Lower leg skin (tissue), 4 donors: ENCODE measurements at regions not wholly inside any gene's neighbourhood (a gene's known extent, or its start where the extent isn't known, plus 50 kb on each side); places are given as distances from the start of the nearest gene placed in this dataset.

Experiments
- DNase-seq, 2 donors: peaks; one replicate each; pipeline ENCODE4 v3.0.0-alpha.2; 2019; ENCODE audit warnings: low spot score in 2 of 2
- H3K4me3 ChIP-seq: fragments of 200-600 bp; sonication (generic); 2 replicates; pipeline ENCODE4 v1.5.1; 2017; ENCODE audit warnings: mild to moderate bottlenecking, low read depth; ENCODE audit not compliant: poor library complexity, severe bottlenecking
- CTCF ChIP-seq, 3 donors: fragments of 450-650 bp; IDR thresholded peaks; one replicate each; pipeline ENCODE4 v1.5.1; 2016; ENCODE audit warnings: antibody characterized with exemption in 3 of 3, mild to moderate bottlenecking in 3 of 3, moderate library complexity in 2 of 3
- POLR2A ChIP-seq, 2 donors: fragments of 450-650 bp; IDR thresholded peaks; one replicate each; pipeline ENCODE4 v1.6.1; 2016 to 2017; ENCODE audit warnings: antibody characterized with exemption in 2 of 2, mild to moderate bottlenecking in 1 of 2, moderate library complexity in 1 of 2
- WGBS, 2 donors: methylation state at CpG; one replicate each; pipeline ENCODE4 v1.1.5; 2018; 5-methylcytosine and 5-hydroxymethylcytosine counted together
- intact Hi-C: fragments of 100-400 bp; cut with DNase I; formaldehyde crosslinking; loops from one replicate; pipeline ENCODE4 v1.15.0; 2023; ENCODE audit warnings: low total_unique reads

DNA sequence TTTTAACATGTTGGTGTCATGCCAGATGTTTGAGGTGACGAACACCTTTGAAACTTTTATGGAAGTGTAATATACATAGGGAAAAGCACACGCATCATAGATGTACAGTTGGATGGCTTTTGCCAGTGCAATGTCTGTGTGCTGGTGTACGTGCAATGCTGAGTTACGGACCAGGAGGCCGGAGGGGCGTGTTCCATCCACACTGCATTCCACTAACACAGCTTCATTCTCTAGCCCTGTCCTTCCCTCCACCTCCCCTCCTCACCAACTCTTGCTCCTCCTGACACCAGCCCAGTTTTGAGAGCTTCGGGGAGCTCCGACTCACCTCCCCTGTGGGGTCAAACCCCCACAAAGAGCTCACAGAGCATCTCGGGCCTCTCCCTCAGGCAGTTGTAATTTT lies 358.8 kb downstream of the C16orf95 start:
- WGBS, 2 donors, result 57 to 60% methylated on average over 9 of the region's 9 CpGs
- TF ChIP-seq CTCF (IDR thresholded peaks at IDR 0.05), result no peak
- no peak for TF ChIP-seq POLR2A (IDR thresholded peaks at IDR 0.05)
- no peak for DNase-seq
- intact Hi-C loops, result no loop called here
- H3K4me3 ChIP-seq, result no peak overlapping the region

DNA sequence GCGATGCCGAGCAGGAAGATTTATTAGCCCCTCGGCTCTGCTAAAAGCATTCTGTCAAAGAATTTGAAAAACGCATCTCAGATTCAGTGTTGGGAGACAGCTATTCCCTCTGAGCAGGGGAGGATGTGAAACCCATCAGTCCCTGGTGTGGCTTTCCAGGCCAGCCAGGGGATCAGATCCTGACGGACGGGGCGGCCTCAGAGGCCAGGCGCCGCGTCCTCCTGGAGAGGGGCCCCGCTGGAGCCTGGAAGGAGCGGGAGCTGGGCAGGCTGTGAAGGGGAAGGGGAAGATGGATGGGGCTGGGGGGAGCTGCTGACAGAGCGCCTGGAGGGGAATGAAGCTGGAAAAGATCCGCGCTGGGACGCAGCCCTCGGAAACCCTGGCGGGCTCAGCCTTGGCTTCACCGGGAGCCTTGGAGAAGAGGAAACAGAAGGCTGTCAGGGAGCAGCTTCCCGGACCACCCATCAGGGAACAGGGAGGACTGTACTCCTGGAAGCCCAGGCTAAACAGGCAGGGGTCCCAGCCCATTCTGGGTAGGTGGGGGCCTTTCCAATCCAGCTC lies 358.0 kb downstream of the C16orf95 start:
- WGBS, 2 donors, result 21 to 26% methylated on average over 20 of the region's 20 CpGs
- DNase-seq, result no peak
- H3K4me3 ChIP-seq, result no peak overlapping the region
- intact Hi-C loops, result no loop called here
- TF ChIP-seq CTCF (IDR thresholded peaks at IDR 0.05), result no peak
- TF ChIP-seq POLR2A (IDR thresholded peaks at IDR 0.05), result no peak

DNA sequence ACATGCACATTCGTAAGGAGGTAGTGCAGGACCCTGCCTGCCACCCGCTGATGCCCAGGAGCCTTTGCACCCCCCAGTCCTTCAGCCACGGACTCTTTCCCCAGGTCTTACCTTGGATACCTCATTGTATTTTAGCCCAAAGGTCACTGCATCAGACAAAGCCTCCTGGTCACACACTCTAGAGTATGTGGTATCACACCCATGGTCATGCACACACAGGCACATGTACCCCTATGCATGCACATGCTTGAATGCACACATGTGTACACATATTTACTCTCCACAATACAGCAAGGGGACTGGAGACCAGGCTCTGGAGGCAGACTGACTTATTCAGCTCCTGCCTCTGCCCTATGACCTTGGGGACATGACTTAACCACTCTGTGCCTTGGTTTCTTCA lies 357.5 kb downstream of the C16orf95 start:
- TF ChIP-seq CTCF (IDR thresholded peaks at IDR 0.05) (no peak), POLR2A (IDR thresholded peaks at IDR 0.05) (no peak)
- DNase-seq, result no peak
- 67 to 72% methylated on average over 3 of the region's 3 CpGs for whole genome bisulfite sequencing, 2 donors
- H3K4me3 ChIP-seq, result no peak overlapping the region
- intact Hi-C loops, result no loop called here

DNA sequence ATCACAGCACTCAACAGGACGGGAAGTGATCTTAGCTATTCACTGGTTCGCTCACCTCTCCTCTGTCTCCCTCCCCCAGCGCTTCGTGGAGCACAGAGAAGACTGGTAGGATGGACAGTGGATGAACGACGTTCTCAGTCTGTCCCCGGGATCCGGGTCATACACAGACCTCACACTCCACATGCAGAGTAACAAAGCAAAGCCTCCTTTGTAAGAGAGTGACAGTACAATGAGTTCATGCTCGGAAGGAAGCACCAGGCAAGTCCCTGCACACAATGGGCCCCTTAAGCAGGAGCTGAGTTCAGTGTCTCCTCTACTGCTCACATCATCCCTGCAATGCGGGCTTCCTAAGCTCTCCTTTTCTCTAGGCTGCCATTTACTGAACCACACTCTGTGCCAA lies 356.9 kb downstream of the C16orf95 start:
- intact Hi-C loops, result no loop called here
- WGBS, 2 donors, result 76 to 79% methylated on average over 10 of the region's 10 CpGs
- TF ChIP-seq CTCF (IDR thresholded peaks at IDR 0.05) (no peak), POLR2A (IDR thresholded peaks at IDR 0.05) (no peak)
- no peak for DNase-seq
- H3K4me3 ChIP-seq, result no peak overlapping the region

GRCh38 chr16:86961171-86961601 lies 356.0 kb downstream of the C16orf95 start:
- WGBS, 2 donors, result 19 to 36% methylated on average over 16 of the region's 17 CpGs
- DNase-seq, result no peak
- intact Hi-C loops, result no loop called here
- no peak overlapping the region for H3K4me3 ChIP-seq
- TF ChIP-seq CTCF (IDR thresholded peaks at IDR 0.05), result no peak
- no peak for TF ChIP-seq POLR2A (IDR thresholded peaks at IDR 0.05)

- no peak for TF ChIP-seq CTCF (IDR thresholded peaks at IDR 0.05)
- no peak for TF ChIP-seq POLR2A (IDR thresholded peaks at IDR 0.05)
Observed at GRCh38 chr16:86962259-86962658, 354.9 kb downstream of the C16orf95 start.

More at GRCh38 chr16:86962259-86962658, 354.9 kb downstream of the C16orf95 start:
- WGBS, 2 donors, result 88 to 91% methylated on average over 7 of the region's 7 CpGs
- no peak overlapping the region for H3K4me3 ChIP-seq
- intact Hi-C loops, result no loop called here
- DNase-seq, result no peak
